ENCODE measurements at regions not wholly inside any gene's neighbourhood (a gene's known extent, or its start where the extent isn't known, plus 50 kb on each side); places are given as distances from the start of the nearest gene placed in this dataset.

GRCh38 chr1:193676996-193677549 is 490.7 kb upstream of the B3GALT2 start:
- Mint-ChIP-seq H3K4me1 (no peaks in the 10 kb centered on the region), H3K9me3 (no peaks in the 10 kb centered on the region), H3K4me3 (no peak overlapping the region), H3K27me3 (no peaks in the 10 kb centered on the region), H3K36me3 (ENCODE audit: insufficient read depth) (no peaks in the 10 kb centered on the region), H3K27ac (ENCODE audit: low read depth) (no peak overlapping the region)
- DNase-seq (ENCODE audit: low spot score in 2 of 2) (no peak), ATAC-seq (replicated peaks; ENCODE audit: extremely low read depth, poor library complexity, severe bottlenecking) (no peak)

- ATAC-seq (replicated peaks; ENCODE audit: extremely low read depth, poor library complexity, severe bottlenecking): no peak
Observed at GRCh38 chr1:193674292-193674944, 488.0 kb upstream of the B3GALT2 start.

GRCh38 chr1:193666485-193667083 is 480.2 kb upstream of the B3GALT2 start:
- no peaks in the 10 kb centered on the region for H3K4me1 Mint-ChIP-seq
- no peak overlapping the region for H3K4me3 Mint-ChIP-seq
- no peaks in the 10 kb centered on the region for H3K36me3 Mint-ChIP-seq (ENCODE audit: insufficient read depth)
- no peaks in the 10 kb centered on the region for H3K9me3 Mint-ChIP-seq
- H3K27me3 Mint-ChIP-seq: no peaks in the 10 kb centered on the region
- ATAC-seq (replicated peaks; ENCODE audit: extremely low read depth, poor library complexity, severe bottlenecking) (no peak), DNase-seq (ENCODE audit: low spot score in 2 of 2) (no peak)
- no peak overlapping the region for H3K27ac Mint-ChIP-seq (ENCODE audit: low read depth)

More at GRCh38 chr1:193674292-193674944, 488.0 kb upstream of the B3GALT2 start:
- no peak overlapping the region for H3K4me3 Mint-ChIP-seq
- H3K36me3 Mint-ChIP-seq (ENCODE audit: insufficient read depth): no peaks in the 10 kb centered on the region
- H3K9me3 Mint-ChIP-seq: no peaks in the 10 kb centered on the region
- no peaks in the 10 kb centered on the region for H3K4me1 Mint-ChIP-seq
- no peaks in the 10 kb centered on the region for H3K27me3 Mint-ChIP-seq
- no peak for DNase-seq (ENCODE audit: low spot score in 2 of 2)
- no peak overlapping the region for H3K27ac Mint-ChIP-seq (ENCODE audit: low read depth)

- DNase-seq (ENCODE audit: low spot score in 2 of 2): no peak
- Mint-ChIP-seq H3K27me3 (no peaks in the 10 kb centered on the region), H3K27ac (ENCODE audit: low read depth) (no peak overlapping the region), H3K36me3 (ENCODE audit: insufficient read depth) (no peaks in the 10 kb centered on the region), H3K4me1 (no peaks in the 10 kb centered on the region), H3K9me3 (no peaks in the 10 kb centered on the region), H3K4me3 (no peak overlapping the region)
- ATAC-seq (replicated peaks; ENCODE audit: extremely low read depth, poor library complexity, severe bottlenecking): no peak
Observed at GRCh38 chr1:193663965-193664364, 477.6 kb upstream of the B3GALT2 start.

- H3K27me3 Mint-ChIP-seq: no peaks in the 10 kb centered on the region
- no peaks in the 10 kb centered on the region for H3K4me1 Mint-ChIP-seq
Observed at GRCh38 chr1:193662030-193662429, 475.6 kb upstream of the B3GALT2 start.

GRCh38 chr1:193661385-193661784 is 475.0 kb upstream of the B3GALT2 start:
- Mint-ChIP-seq H3K27me3 (no peaks in the 10 kb centered on the region), H3K36me3 (ENCODE audit: insufficient read depth) (no peaks in the 10 kb centered on the region), H3K27ac (ENCODE audit: low read depth) (no peak overlapping the region), H3K9me3 (no peaks in the 10 kb centered on the region), H3K4me3 (no peak overlapping the region), H3K4me1 (no peaks in the 10 kb centered on the region)
- no peak for ATAC-seq (replicated peaks; ENCODE audit: extremely low read depth, poor library complexity, severe bottlenecking)
- no peak for DNase-seq (ENCODE audit: low spot score in 2 of 2)

More at GRCh38 chr1:193662030-193662429, 475.6 kb upstream of the B3GALT2 start:
- no peak overlapping the region for H3K27ac Mint-ChIP-seq (ENCODE audit: low read depth)
- no peaks in the 10 kb centered on the region for H3K9me3 Mint-ChIP-seq
- DNase-seq (ENCODE audit: low spot score in 2 of 2) (no peak), ATAC-seq (replicated peaks; ENCODE audit: extremely low read depth, poor library complexity, severe bottlenecking) (no peak)
- no peak overlapping the region for H3K4me3 Mint-ChIP-seq
- H3K36me3 Mint-ChIP-seq (ENCODE audit: insufficient read depth): no peaks in the 10 kb centered on the region

GRCh38 chr1:193660428-193660827 is 474.0 kb upstream of the B3GALT2 start:
- ATAC-seq (replicated peaks; ENCODE audit: extremely low read depth, poor library complexity, severe bottlenecking) (no peak), DNase-seq (ENCODE audit: low spot score in 2 of 2) (no peak)
- H3K36me3 Mint-ChIP-seq (ENCODE audit: insufficient read depth): no peaks in the 10 kb centered on the region
- H3K9me3 Mint-ChIP-seq: no peaks in the 10 kb centered on the region
- no peaks in the 10 kb centered on the region for H3K27me3 Mint-ChIP-seq
- no peak overlapping the region for H3K27ac Mint-ChIP-seq (ENCODE audit: low read depth)
- H3K4me3 Mint-ChIP-seq: no peak overlapping the region
- no peaks in the 10 kb centered on the region for H3K4me1 Mint-ChIP-seq

GRCh38 chr1:193658691-193659090 is 472.3 kb upstream of the B3GALT2 start:
- H3K4me1 Mint-ChIP-seq: no peaks in the 10 kb centered on the region
- H3K27me3 Mint-ChIP-seq: no peaks in the 10 kb centered on the region
- H3K27ac Mint-ChIP-seq (ENCODE audit: low read depth): no peak overlapping the region
- DNase-seq (ENCODE audit: low spot score in 2 of 2): no peak
- H3K36me3 Mint-ChIP-seq (ENCODE audit: insufficient read depth): no peaks in the 10 kb centered on the region
- peaks cover 6% of the 10 kb centered on the region for H3K9me3 Mint-ChIP-seq
- ATAC-seq (replicated peaks; ENCODE audit: extremely low read depth, poor library complexity, severe bottlenecking): no peak
- no peak overlapping the region for H3K4me3 Mint-ChIP-seq

GRCh38 chr1:193658081-193658480 is 471.7 kb upstream of the B3GALT2 start:
- Mint-ChIP-seq H3K4me3 (no peak overlapping the region), H3K4me1 (no peaks in the 10 kb centered on the region), H3K9me3 (peaks cover 9% of the 10 kb centered on the region), H3K27ac (ENCODE audit: low read depth) (no peak overlapping the region), H3K27me3 (no peaks in the 10 kb centered on the region), H3K36me3 (ENCODE audit: insufficient read depth) (no peaks in the 10 kb centered on the region)
- no peak for ATAC-seq (replicated peaks; ENCODE audit: extremely low read depth, poor library complexity, severe bottlenecking)
- no peak for DNase-seq (ENCODE audit: low spot score in 2 of 2)

- Mint-ChIP-seq H3K4me1 (no peaks in the 10 kb centered on the region), H3K27me3 (no peaks in the 10 kb centered on the region), H3K36me3 (ENCODE audit: insufficient read depth) (no peaks in the 10 kb centered on the region), H3K9me3 (peaks cover 9% of the 10 kb centered on the region), H3K4me3 (no peak overlapping the region), H3K27ac (ENCODE audit: low read depth) (no peak overlapping the region)
- DNase-seq (ENCODE audit: low spot score in 2 of 2) (no peak), ATAC-seq (replicated peaks; ENCODE audit: extremely low read depth, poor library complexity, severe bottlenecking) (no peak)
Observed at GRCh38 chr1:193657552-193657951, 471.1 kb upstream of the B3GALT2 start.

- no peak overlapping the region for H3K27ac Mint-ChIP-seq (ENCODE audit: low read depth)
- H3K4me1 Mint-ChIP-seq: no peaks in the 10 kb centered on the region
- no peak overlapping the region for H3K4me3 Mint-ChIP-seq
- DNase-seq (ENCODE audit: low spot score in 2 of 2) (no peak), ATAC-seq (replicated peaks; ENCODE audit: extremely low read depth, poor library complexity, severe bottlenecking) (no peak)
- no peaks in the 10 kb centered on the region for H3K36me3 Mint-ChIP-seq (ENCODE audit: insufficient read depth)
- peaks cover 9% of the 10 kb centered on the region for H3K9me3 Mint-ChIP-seq
- H3K27me3 Mint-ChIP-seq: no peaks in the 10 kb centered on the region
Observed at GRCh38 chr1:193656841-193657240, 470.4 kb upstream of the B3GALT2 start.

GRCh38 chr1:193654951-193655735 is 468.7 kb upstream of the B3GALT2 start:
- no peaks in the 10 kb centered on the region for H3K36me3 Mint-ChIP-seq (ENCODE audit: insufficient read depth)
- no peak overlapping the region for H3K4me3 Mint-ChIP-seq
- H3K9me3 Mint-ChIP-seq: peaks cover 9% of the 10 kb centered on the region
- H3K27ac Mint-ChIP-seq (ENCODE audit: low read depth): no peak overlapping the region
- H3K4me1 Mint-ChIP-seq: no peaks in the 10 kb centered on the region
- no peaks in the 10 kb centered on the region for H3K27me3 Mint-ChIP-seq
- DNase-seq (ENCODE audit: low spot score in 2 of 2) (no peak), ATAC-seq (replicated peaks; ENCODE audit: extremely low read depth, poor library complexity, severe bottlenecking) (no peak)
